HUES64 (cell line): ENCODE measurements at regions not wholly inside any gene's neighbourhood (a gene's known extent, or its start where the extent isn't known, plus 50 kb on each side); places are given as distances from the start of the nearest gene placed in this dataset.

Source experiments
- H3K27ac ChIP-seq: 2 replicates; pipeline ENCODE4 v1.7.0; 2013; ENCODE audit warnings: low read depth, low read length, inconsistent platforms
- H3K27me3 ChIP-seq: 2 replicates; pipeline ENCODE4 v1.6.1; 2013; ENCODE audit warnings: mild to moderate bottlenecking, low read length; ENCODE audit not compliant: insufficient read depth
- H3K36me3 ChIP-seq: 2 replicates; pipeline ENCODE4 v1.6.1; 2013; ENCODE audit warnings: mild to moderate bottlenecking, low read length; ENCODE audit not compliant: insufficient read depth
- H3K4me1 ChIP-seq: 2 replicates; pipeline ENCODE4 v1.6.1; 2013; ENCODE audit warnings: mild to moderate bottlenecking, low read length, moderate library complexity; ENCODE audit not compliant: insufficient read depth
- H3K4me3 ChIP-seq: 2 replicates; pipeline ENCODE4 v1.5.1; 2013; ENCODE audit warnings: mild to moderate bottlenecking, low read length, moderate library complexity
- H3K9ac ChIP-seq: 2 replicates; pipeline ENCODE4 v1.6.1; 2013; ENCODE audit warnings: mild to moderate bottlenecking, low read depth, low read length
- H3K9me3 ChIP-seq: 2 replicates; pipeline ENCODE4 v1.6.1; 2013; ENCODE audit warnings: low read depth, low read length; ENCODE audit not compliant: insufficient read depth
- WGBS: fragments of 150-250, 120-280 bp; methylation state at CpG from one replicate; pipeline ENCODE4 v1.1.7; 2013; ENCODE audit warnings: missing lambda C conversion rate; 5-methylcytosine and 5-hydroxymethylcytosine counted together

GRCh38 chr3:6182476-6182875 lies 678.4 kb upstream of the GRM7 start:
- 22% methylated on average over 2 of the region's 5 CpGs for WGBS
- Histone ChIP-seq H3K27me3 (no peaks in the 10 kb centered on the region), H3K4me3 (no peak overlapping the region), H3K9ac (no peak overlapping the region), H3K9me3 (no peaks in the 10 kb centered on the region), H3K27ac (no peak overlapping the region; the same call in 1 of the 2 replicates), H3K36me3 (no peaks in the 10 kb centered on the region), H3K4me1 (peaks cover 15% of the 10 kb centered on the region; the same call in 1 of the 2 replicates)

DNA sequence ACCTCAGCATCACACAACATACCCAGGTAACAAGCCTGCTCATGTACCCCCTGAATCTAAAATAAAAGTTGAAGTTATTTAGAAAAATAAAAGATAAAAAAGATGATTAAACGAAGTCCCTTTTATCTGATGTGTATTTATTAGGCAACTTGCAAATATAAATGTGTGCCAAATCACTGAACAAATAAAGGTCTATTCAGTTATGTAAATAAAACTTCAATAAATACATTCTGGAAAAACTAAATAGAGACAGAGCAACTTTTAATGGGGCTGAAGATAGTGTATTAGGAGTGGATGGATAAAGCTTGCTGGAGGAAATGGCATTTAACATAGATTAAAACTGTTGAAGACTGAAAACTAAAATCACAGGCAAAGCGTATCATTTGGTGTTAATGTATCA lies 678.0 kb upstream of the GRM7 start:
- Histone ChIP-seq H3K9me3 (no peaks in the 10 kb centered on the region), H3K27ac (no peak overlapping the region; the same call in 1 of the 2 replicates), H3K4me3 (no peak overlapping the region), H3K36me3 (no peaks in the 10 kb centered on the region), H3K27me3 (no peaks in the 10 kb centered on the region), H3K9ac (no peak overlapping the region), H3K4me1 (peaks cover 15% of the 10 kb centered on the region; the same call in 1 of the 2 replicates)
- 83% methylated on average over 2 of the region's 2 CpGs for WGBS

DNA sequence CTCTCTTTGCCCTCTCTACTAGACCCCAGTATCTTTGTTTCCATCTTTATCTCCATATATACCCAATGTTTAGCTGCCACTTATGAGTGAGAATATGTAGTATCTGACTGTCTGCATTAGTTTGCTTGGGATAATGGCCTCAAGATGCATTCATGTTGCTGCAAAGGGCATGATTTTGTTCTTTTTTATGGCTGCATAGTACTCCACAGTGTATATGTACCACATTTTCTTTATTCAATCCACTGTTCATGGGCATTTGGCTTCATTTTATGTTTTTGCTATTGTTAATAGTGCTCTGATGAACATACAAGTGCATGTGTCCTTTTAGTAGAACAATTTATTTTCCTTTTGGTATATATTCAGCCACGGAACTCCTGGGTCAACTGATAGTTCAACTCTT lies 671.5 kb upstream of the GRM7 start:
- Histone ChIP-seq H3K9me3 (no peaks in the 10 kb centered on the region), H3K36me3 (no peaks in the 10 kb centered on the region), H3K27me3 (no peaks in the 10 kb centered on the region), H3K27ac (no peak overlapping the region), H3K4me1 (no peaks in the 10 kb centered on the region), H3K4me3 (no peak overlapping the region), H3K9ac (no peak overlapping the region)
- WGBS: 96% methylated on average over 1 of the region's 1 CpG

GRCh38 chr3:6204891-6205290 lies 656.0 kb upstream of the GRM7 start:
- no CpG with 5 or more reads among the region's 1 CpG for WGBS
- Histone ChIP-seq H3K9ac (no peak overlapping the region), H3K36me3 (no peaks in the 10 kb centered on the region), H3K4me3 (no peak overlapping the region), H3K4me1 (no peaks in the 10 kb centered on the region), H3K9me3 (no peaks in the 10 kb centered on the region), H3K27me3 (no peaks in the 10 kb centered on the region), H3K27ac (no peak overlapping the region)

DNA sequence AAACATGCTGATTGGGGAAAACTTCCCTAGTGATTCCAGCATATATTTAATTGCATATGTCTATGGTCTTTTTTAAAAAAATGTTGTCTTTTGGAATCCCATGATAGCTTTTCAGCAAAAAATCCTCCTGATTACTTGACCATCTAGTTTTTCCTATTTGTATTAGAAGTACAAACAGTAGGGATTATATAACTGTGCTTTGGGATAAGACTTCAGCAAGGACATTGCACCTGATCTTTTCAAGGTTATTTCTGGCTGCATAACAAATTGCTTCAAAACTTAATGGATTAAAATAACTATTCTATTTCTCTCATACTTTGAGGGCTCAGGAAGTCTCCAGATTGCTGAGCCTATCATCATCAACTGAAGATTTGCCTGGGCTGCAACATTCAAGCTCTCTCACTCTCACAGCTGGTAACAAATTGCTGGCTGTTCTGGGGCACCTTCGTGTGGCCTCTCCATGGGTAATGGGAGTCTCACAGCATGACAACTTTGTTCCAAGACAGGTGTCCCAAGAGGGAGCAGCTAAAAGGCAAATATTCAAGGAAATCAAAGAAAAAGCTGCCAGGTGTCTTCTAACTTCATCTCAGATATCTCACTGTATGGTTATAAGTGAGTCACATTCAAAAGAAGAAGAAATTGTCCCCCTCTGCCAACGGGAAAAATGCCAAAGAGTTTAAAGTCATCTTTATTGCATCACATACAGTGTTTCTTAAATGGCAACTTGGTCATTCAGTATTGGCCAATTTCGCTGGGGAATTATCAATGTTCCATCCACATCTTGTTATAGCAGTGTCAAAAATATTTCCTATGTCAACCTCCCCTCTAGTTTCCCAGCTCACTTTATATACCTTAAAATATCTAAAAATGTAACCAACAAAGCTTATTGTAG lies 644.5 kb upstream of the GRM7 start:
- no peak overlapping the region for H3K27ac ChIP-seq
- no peaks in the 10 kb centered on the region for H3K4me1 ChIP-seq

DNA sequence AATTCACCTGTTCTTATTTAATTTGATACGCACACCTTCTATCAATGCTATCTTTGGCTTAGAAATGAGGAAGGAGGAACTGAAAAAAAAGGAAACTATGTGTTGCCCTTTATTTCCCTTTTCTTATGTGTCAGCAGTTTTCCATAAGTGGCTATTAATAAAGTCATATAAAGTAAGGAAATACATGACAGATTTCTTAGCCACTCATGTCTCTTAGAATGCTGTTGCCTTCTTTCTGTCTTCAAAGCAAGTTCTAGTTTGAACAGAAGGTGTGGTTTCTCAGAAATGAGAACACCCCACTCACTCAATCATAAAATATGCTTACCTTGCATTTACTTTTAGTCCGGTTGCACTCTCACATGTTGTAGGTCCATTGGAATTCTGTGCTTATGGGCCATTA lies 640.5 kb upstream of the GRM7 start:
- Histone ChIP-seq H3K4me3 (no peak overlapping the region), H3K27ac (no peak overlapping the region), H3K36me3 (no peaks in the 10 kb centered on the region), H3K9me3 (no peaks in the 10 kb centered on the region), H3K9ac (no peak overlapping the region), H3K4me1 (no peaks in the 10 kb centered on the region), H3K27me3 (no peaks in the 10 kb centered on the region)
- 0% methylated on average over 1 of the region's 2 CpGs for WGBS

More for the DNA sequence above, 644.5 kb upstream of the GRM7 start:
- Histone ChIP-seq H3K36me3 (no peaks in the 10 kb centered on the region), H3K27me3 (no peaks in the 10 kb centered on the region), H3K4me3 (no peak overlapping the region), H3K9me3 (no peaks in the 10 kb centered on the region), H3K9ac (no peak overlapping the region)
- WGBS: 68% methylated on average over 3 of the region's 3 CpGs

DNA sequence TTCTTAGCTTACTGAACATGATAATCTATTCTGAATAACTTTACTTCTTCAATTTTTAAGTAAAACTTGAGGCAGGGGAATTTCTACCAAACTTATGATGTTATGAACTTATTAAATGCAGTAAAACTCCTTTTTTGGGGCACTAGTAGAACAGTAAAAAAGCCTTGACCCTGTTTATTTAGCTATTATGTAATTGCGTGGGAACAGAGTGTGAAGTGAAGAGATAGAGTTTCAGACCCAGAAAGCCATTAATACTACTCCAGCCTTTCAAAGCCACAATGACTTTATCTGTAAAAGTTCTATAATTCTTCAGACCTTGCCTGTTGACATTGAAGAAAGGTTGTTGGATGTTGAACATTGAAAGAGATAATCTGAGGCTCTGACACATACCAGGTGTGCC lies 638.8 kb upstream of the GRM7 start:
- 86% methylated on average over 1 of the region's 1 CpG for WGBS

GRCh38 chr3:6223572-6223971 lies 637.3 kb upstream of the GRM7 start:
- Histone ChIP-seq H3K36me3 (no peaks in the 10 kb centered on the region), H3K4me3 (no peak overlapping the region), H3K4me1 (no peaks in the 10 kb centered on the region), H3K27me3 (no peaks in the 10 kb centered on the region), H3K27ac (no peak overlapping the region), H3K9ac (no peak overlapping the region), H3K9me3 (no peaks in the 10 kb centered on the region)
- 100% methylated on average over 1 of the region's 3 CpGs for WGBS

More for the DNA sequence above, 638.8 kb upstream of the GRM7 start:
- no peak overlapping the region for H3K27ac ChIP-seq
- H3K4me1 ChIP-seq: no peaks in the 10 kb centered on the region
- H3K27me3 ChIP-seq: no peaks in the 10 kb centered on the region
- no peak overlapping the region for H3K9ac ChIP-seq
- no peak overlapping the region for H3K4me3 ChIP-seq
- H3K9me3 ChIP-seq: no peaks in the 10 kb centered on the region
- no peaks in the 10 kb centered on the region for H3K36me3 ChIP-seq

DNA sequence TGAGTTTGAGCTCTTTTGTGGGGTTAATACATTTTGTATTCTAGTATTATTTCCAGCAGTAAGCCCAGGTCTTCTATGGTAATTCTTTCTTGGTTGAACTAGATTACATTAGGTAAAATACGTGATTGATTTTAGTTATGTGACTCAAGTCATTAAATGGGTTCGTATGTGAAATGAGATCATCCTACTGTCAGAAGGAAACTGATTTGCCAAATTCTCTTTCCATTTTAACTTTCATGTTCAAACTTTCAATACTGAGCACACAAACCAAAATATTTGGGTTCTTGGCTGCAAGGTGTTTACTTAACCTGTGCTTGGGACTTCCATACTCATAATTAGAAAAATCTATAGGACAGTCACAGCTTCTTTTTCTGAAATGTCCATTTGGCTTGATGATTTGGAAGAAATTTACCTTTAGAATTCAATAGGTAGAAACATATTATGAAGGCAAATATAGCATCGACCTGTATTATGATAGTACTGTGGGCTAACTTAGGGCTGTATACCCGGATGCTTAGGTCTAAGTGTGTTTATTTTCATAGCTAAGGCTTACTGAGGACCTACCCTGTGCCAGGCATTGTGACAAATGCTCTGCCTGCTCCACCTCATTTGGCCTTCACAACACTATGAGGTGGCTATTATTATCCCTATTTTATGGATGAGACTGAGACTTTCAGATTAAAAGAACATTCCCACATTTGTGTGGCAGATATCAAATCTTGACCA lies 631.8 kb upstream of the GRM7 start:
- H3K27ac ChIP-seq: no peak overlapping the region
- no peak overlapping the region for H3K9ac ChIP-seq
- H3K4me1 ChIP-seq: no peaks in the 10 kb centered on the region
- H3K36me3 ChIP-seq: no peaks in the 10 kb centered on the region
- whole genome bisulfite sequencing: 96% methylated on average over 3 of the region's 4 CpGs
- no peaks in the 10 kb centered on the region for H3K9me3 ChIP-seq
- no peaks in the 10 kb centered on the region for H3K27me3 ChIP-seq
- H3K4me3 ChIP-seq: no peak overlapping the region

GRCh38 chr3:6229778-6230410 lies 631.0 kb upstream of the GRM7 start:
- no peaks in the 10 kb centered on the region for H3K9me3 ChIP-seq
- no peaks in the 10 kb centered on the region for H3K36me3 ChIP-seq
- no peak overlapping the region for H3K9ac ChIP-seq
- no peak overlapping the region for H3K27ac ChIP-seq
- 94% methylated on average over 6 of the region's 6 CpGs for WGBS
- no peaks in the 10 kb centered on the region for H3K4me1 ChIP-seq
- no peak overlapping the region for H3K4me3 ChIP-seq
- no peaks in the 10 kb centered on the region for H3K27me3 ChIP-seq

GRCh38 chr3:6242104-6242503 lies 618.8 kb upstream of the GRM7 start:
- 96% methylated on average over 4 of the region's 4 CpGs for WGBS
- Histone ChIP-seq H3K36me3 (no peaks in the 10 kb centered on the region), H3K9me3 (0 out of 2 replicates have a peak, but pooled peaks cover 3% of the 10 kb centered on the region), H3K4me3 (no peak overlapping the region), H3K4me1 (0 out of 2 replicates have a peak, but pooled peaks cover 2% of the 10 kb centered on the region), H3K27me3 (no peaks in the 10 kb centered on the region), H3K9ac (no peak overlapping the region), H3K27ac (no peak overlapping the region)
